Hepatocyte (in vitro differentiated cells): ENCODE measurements at regions not wholly inside any gene's neighbourhood (a gene's known extent, or its start where the extent isn't known, plus 50 kb on each side); places are given as distances from the start of the nearest gene placed in this dataset.
"Not testable (repeated sequence)": the region's sequence is repeated elsewhere in the genome, so short reads cannot be mapped to it uniquely, and the experiment has no call there.

Experiments used
- DNase-seq: peaks from one replicate; pipeline ENCODE4 v3.0.0-alpha.2; 2016; ENCODE audit warnings: low spot score
- H2AFZ ChIP-seq: fragments of 200-600 bp; sonication (generic); 2 replicates; pipeline ENCODE4 v1.6.0; 2016; ENCODE audit warnings: antibody characterized with exemption, mild to moderate bottlenecking
- H3K27ac ChIP-seq: fragments of 200-600 bp; sonication (generic); 2 replicates; pipeline ENCODE4 v1.5.1; 2016; ENCODE audit warnings: mild to moderate bottlenecking
- H3K27me3 ChIP-seq: fragments of 200-600 bp; sonication (generic); 2 replicates; pipeline ENCODE4 v1.6.1; 2016
- H3K36me3 ChIP-seq: fragments of 200-600 bp; sonication (generic); replicated peaks from 2 replicates; pipeline ENCODE4 v1.5.1; 2016; ENCODE audit warnings: low read depth; ENCODE audit not compliant: insufficient read depth
- H3K4me1 ChIP-seq: fragments of 200-600 bp; sonication (generic); 2 replicates; pipeline ENCODE4 v1.5.1; 2016; ENCODE audit warnings: mild to moderate bottlenecking, moderate library complexity; ENCODE audit not compliant: insufficient read depth
- H3K4me2 ChIP-seq: fragments of 200-600 bp; sonication (generic); 2 replicates; pipeline ENCODE4 v1.6.0; 2016
- H3K4me3 ChIP-seq: fragments of 200-600 bp; sonication (generic); 2 replicates; pipeline ENCODE4 v1.5.1; 2016; ENCODE audit warnings: mild to moderate bottlenecking
- H3K79me2 ChIP-seq: fragments of 200-600 bp; sonication (generic); 2 replicates; pipeline ENCODE4 v1.6.0; 2017; ENCODE audit warnings: mild to moderate bottlenecking
- H3K9me2 ChIP-seq: fragments of 200-600 bp; sonication (generic); replicated peaks from 2 replicates; pipeline ENCODE4 v1.6.0; 2017; ENCODE audit warnings: mild to moderate bottlenecking; ENCODE audit not compliant: insufficient read depth
- H3K9me3 ChIP-seq: fragments of 200-600 bp; sonication (generic); 2 replicates; pipeline ENCODE4 v1.5.1; 2016; ENCODE audit warnings: low read depth, mild to moderate bottlenecking
- H4K20me1 ChIP-seq: fragments of 200-600 bp; sonication (generic); 2 replicates; pipeline ENCODE4 v1.6.0; 2016; ENCODE audit warnings: mild to moderate bottlenecking; ENCODE audit not compliant: insufficient read depth, poor library complexity, severe bottlenecking
- EZH2 ChIP-seq: fragments of 200-600 bp; sonication (generic); IDR thresholded peaks from 2 replicates; pipeline ENCODE4 v1.6.1; 2016; ENCODE audit warnings: antibody characterized with exemption, mild to moderate bottlenecking, borderline replicate concordance
- EZH2phosphoT487 ChIP-seq: fragments of 200-600 bp; sonication (generic); IDR thresholded peaks from one replicate; pipeline ENCODE4 v1.6.1; 2018; ENCODE audit warnings: antibody characterized with exemption, mild to moderate bottlenecking, low read depth, moderate library complexity; ENCODE audit not compliant: unreplicated experiment, severe bottlenecking
- WGBS: methylation state at CpG from one replicate; pipeline ENCODE4 v1.1.6; 2016; ENCODE audit warnings: low lambda C conversion rate; ENCODE audit errors: missing lambda C conversion rate; 5-methylcytosine and 5-hydroxymethylcytosine counted together
- TF ChIP-seq, protein P1 (sequence below): fragments of 200-600 bp; sonication (generic); IDR thresholded peaks from 2 replicates; pipeline ENCODE4 v1.5.1; 2016; ENCODE audit warnings: antibody characterized with exemption, mild to moderate bottlenecking; ENCODE audit not compliant: poor library complexity

- H3K9me3 ChIP-seq, result no peaks in the 10 kb centered on the region
- no peaks in the 10 kb centered on the region for H4K20me1 ChIP-seq
- H3K4me2 ChIP-seq, result no peak overlapping the region
- no peaks in the 10 kb centered on the region for H3K9me2 ChIP-seq
- H3K79me2 ChIP-seq, result no peaks in the 10 kb centered on the region
- no peak for DNase-seq
- H3K36me3 ChIP-seq, result no peaks in the 10 kb centered on the region
- TF ChIP-seq EZH2, result no peak
- no peak for TF ChIP-seq EZH2phosphoT487
- TF ChIP-seq, protein P1, sequence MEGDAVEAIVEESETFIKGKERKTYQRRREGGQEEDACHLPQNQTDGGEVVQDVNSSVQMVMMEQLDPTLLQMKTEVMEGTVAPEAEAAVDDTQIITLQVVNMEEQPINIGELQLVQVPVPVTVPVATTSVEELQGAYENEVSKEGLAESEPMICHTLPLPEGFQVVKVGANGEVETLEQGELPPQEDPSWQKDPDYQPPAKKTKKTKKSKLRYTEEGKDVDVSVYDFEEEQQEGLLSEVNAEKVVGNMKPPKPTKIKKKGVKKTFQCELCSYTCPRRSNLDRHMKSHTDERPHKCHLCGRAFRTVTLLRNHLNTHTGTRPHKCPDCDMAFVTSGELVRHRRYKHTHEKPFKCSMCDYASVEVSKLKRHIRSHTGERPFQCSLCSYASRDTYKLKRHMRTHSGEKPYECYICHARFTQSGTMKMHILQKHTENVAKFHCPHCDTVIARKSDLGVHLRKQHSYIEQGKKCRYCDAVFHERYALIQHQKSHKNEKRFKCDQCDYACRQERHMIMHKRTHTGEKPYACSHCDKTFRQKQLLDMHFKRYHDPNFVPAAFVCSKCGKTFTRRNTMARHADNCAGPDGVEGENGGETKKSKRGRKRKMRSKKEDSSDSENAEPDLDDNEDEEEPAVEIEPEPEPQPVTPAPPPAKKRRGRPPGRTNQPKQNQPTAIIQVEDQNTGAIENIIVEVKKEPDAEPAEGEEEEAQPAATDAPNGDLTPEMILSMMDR, result no peak
- WGBS, result 65% methylated on average over 2 of the region's 2 CpGs
- no peak overlapping the region for H3K27ac ChIP-seq
- H3K4me3 ChIP-seq, result no peak overlapping the region
- no peaks in the 10 kb centered on the region for H3K27me3 ChIP-seq
- H3K4me1 ChIP-seq, result no peaks in the 10 kb centered on the region
- no peak overlapping the region for H2AFZ ChIP-seq
Measured at GRCh38 chr6:112539355-112539754, 192.2 kb downstream of the RFPL4B start.

DNA sequence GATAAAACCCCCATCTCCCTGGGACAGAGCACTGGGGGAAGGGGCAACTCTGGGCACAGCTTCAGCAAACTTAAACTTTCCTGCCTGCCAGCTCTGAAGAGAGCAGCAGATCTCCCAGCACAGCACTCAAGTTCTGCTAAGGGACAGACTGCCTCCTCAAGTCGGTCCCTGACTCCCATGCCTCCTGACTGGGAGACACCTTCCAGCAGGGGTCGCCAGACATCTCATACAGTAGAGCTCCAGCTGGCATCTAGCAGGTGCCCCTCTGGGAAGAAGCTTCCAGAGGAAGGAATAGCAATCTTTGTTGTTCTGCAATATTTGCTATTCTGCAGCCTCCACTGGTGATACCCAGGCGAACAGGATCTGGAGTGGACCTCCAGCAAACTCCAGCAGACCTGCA is 194.7 kb downstream of the RFPL4B start:
- H3K36me3 ChIP-seq, H3K4me1 ChIP-seq, DNase-seq, H2AFZ ChIP-seq, H3K79me2 ChIP-seq, H4K20me1 ChIP-seq, H3K4me2 ChIP-seq, H3K4me3 ChIP-seq, H3K27me3 ChIP-seq, H3K9me3 ChIP-seq, H3K27ac ChIP-seq, H3K9me2 ChIP-seq: not testable (repeated sequence)
- 82% methylated on average over 3 of the region's 3 CpGs for WGBS

DNA sequence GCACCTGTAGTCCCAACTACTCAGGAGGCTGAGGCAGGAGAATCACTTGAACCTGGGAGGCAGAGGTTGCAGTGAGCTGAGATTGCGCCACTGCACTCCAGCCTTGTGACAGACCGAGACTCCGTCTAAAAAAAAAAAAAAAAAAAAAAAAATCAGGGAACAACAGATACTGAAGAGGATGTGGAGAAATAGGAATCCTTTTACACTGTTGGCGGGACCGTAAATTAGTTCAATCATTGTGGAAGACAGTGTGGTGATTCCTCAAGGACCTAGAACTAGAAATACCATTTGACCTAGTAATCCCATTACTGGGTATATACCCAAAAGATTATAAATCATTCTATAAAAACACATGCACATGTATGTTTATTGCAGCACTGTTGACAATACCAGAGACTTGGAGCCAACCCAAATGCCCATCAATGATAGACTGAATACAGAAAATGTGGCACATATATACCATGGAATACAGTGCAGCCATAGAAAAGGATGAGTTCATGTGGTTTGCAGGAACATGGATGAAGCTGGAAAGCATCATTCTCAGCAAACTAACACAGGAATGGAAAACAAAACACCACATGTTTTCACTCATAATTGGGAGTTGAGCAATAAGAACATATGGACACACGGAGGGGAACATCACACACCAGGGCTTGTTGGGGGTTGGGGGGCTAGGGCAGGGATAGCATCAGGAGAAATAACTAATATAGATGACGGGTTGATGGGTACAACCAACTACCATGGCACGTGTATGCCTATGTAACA is 200.4 kb downstream of the RFPL4B start:
- not testable (repeated sequence) for H3K9me3 ChIP-seq, H3K9me2 ChIP-seq, H3K4me1 ChIP-seq, H3K79me2 ChIP-seq, H4K20me1 ChIP-seq, H3K36me3 ChIP-seq, H3K4me2 ChIP-seq, DNase-seq, H3K27me3 ChIP-seq, H3K27ac ChIP-seq, H2AFZ ChIP-seq, H3K4me3 ChIP-seq
- 95% methylated on average over 8 of the region's 8 CpGs for WGBS

GRCh38 chr6:112549749-112550148 is 202.6 kb downstream of the RFPL4B start:
- H3K4me2 ChIP-seq, result no peak overlapping the region
- no peak for DNase-seq
- no peaks in the 10 kb centered on the region for H3K4me1 ChIP-seq
- no peaks in the 10 kb centered on the region for H3K27me3 ChIP-seq
- TF ChIP-seq, protein P1, result no peak
- TF ChIP-seq EZH2 (no peak), EZH2phosphoT487 (no peak)
- no peak overlapping the region for H3K27ac ChIP-seq
- no peak overlapping the region for H3K4me3 ChIP-seq
- H3K9me2 ChIP-seq, result no peaks in the 10 kb centered on the region
- H3K9me3 ChIP-seq, result no peaks in the 10 kb centered on the region
- WGBS, result 97% methylated on average over 1 of the region's 1 CpG
- H3K79me2 ChIP-seq, result no peaks in the 10 kb centered on the region
- H3K36me3 ChIP-seq, result no peaks in the 10 kb centered on the region
- H4K20me1 ChIP-seq, result no peaks in the 10 kb centered on the region
- no peak overlapping the region for H2AFZ ChIP-seq

- H2AFZ ChIP-seq, result no peak overlapping the region
- H4K20me1 ChIP-seq, result no peaks in the 10 kb centered on the region
- no peaks in the 10 kb centered on the region for H3K9me3 ChIP-seq
- TF ChIP-seq EZH2phosphoT487 (no peak), EZH2 (no peak)
- TF ChIP-seq, protein P1, result no peak
- DNase-seq, result no peak
- no peaks in the 10 kb centered on the region for H3K79me2 ChIP-seq
- H3K36me3 ChIP-seq, result no peaks in the 10 kb centered on the region
- no peaks in the 10 kb centered on the region for H3K27me3 ChIP-seq
- no peak overlapping the region for H3K4me3 ChIP-seq
- H3K4me2 ChIP-seq, result no peak overlapping the region
- no peak overlapping the region for H3K27ac ChIP-seq
- H3K4me1 ChIP-seq, result no peaks in the 10 kb centered on the region
- H3K9me2 ChIP-seq, result no peaks in the 10 kb centered on the region
Measured at GRCh38 chr6:112557435-112557834, 210.3 kb downstream of the RFPL4B start.
